ENCODE measurements at regions not wholly inside any gene's neighbourhood (a gene's known extent, or its start where the extent isn't known, plus 50 kb on each side); places are given as distances from the start of the nearest gene placed in this dataset.

GRCh38 chr11:94671553-94672366, 96.4 kb upstream of the AMOTL1 start:
- Mint-ChIP-seq H3K27ac (no peak overlapping the region), H3K36me3 (no peaks in the 10 kb centered on the region), H3K27me3 (peaks cover 0 to 7% (median 0%) of the 10 kb centered on the region in 5 donors), H3K4me3 (no peak overlapping the region), H3K9me3 (peaks cover 0 to 2% (median 0%) of the 10 kb centered on the region in 11 donors), H3K4me1 (no peaks in the 10 kb centered on the region)
- Histone ChIP-seq H3K36me3 (ENCODE audit: control insufficient read depth in 2 of 3, insufficient read depth in 3 of 3, low read length in 3 of 3) (no peaks in the 10 kb centered on the region), H3K27me3 (ENCODE audit: control insufficient read depth in 2 of 2, insufficient read depth in 2 of 2, low read length in 2 of 2) (no peaks in the 10 kb centered on the region), H3K9me3 (ENCODE audit: control insufficient read depth in 2 of 3, low read length in 3 of 3) (no peaks in the 10 kb centered on the region), H3K4me1 (ENCODE audit: control insufficient read depth in 2 of 2, insufficient read depth in 2 of 2, low read length in 2 of 2) (no peaks in the 10 kb centered on the region), H3K27ac (ENCODE audit: low read depth, low read length) (no peak overlapping the region), H3K4me3 (ENCODE audit: low read length) (no peak overlapping the region)
- POLR2A ChIA-PET, result no interaction called here
- no peak for ATAC-seq
- CTCF ChIA-PET, result no interaction called here
- no peak for DNase-seq
- intact Hi-C loops (cut with micrococcal nuclease), result no loop called here

GRCh38 chr11:94672636-94673035, 95.5 kb upstream of the AMOTL1 start:
- ChIA-PET POLR2A (no interaction called here), CTCF (no interaction called here)
- Mint-ChIP-seq H3K36me3 (no peaks in the 10 kb centered on the region), H3K4me1 (no peaks in the 10 kb centered on the region), H3K4me3 (no peak overlapping the region), H3K9me3 (peaks cover 0 to 2% (median 0%) of the 10 kb centered on the region in 11 donors), H3K27me3 (peaks cover 0 to 7% (median 0%) of the 10 kb centered on the region in 5 donors), H3K27ac (no peak overlapping the region)
- ATAC-seq (no peak), DNase-seq (no peak)
- Histone ChIP-seq H3K4me1 (ENCODE audit: control insufficient read depth in 2 of 2, insufficient read depth in 2 of 2, low read length in 2 of 2) (no peaks in the 10 kb centered on the region), H3K27me3 (ENCODE audit: control insufficient read depth in 2 of 2, insufficient read depth in 2 of 2, low read length in 2 of 2) (no peaks in the 10 kb centered on the region), H3K27ac (ENCODE audit: low read depth, low read length) (no peak overlapping the region), H3K4me3 (ENCODE audit: low read length) (no peak overlapping the region), H3K9me3 (ENCODE audit: control insufficient read depth in 2 of 3, low read length in 3 of 3) (no peaks in the 10 kb centered on the region), H3K36me3 (ENCODE audit: control insufficient read depth in 2 of 3, insufficient read depth in 3 of 3, low read length in 3 of 3) (no peaks in the 10 kb centered on the region)
- intact Hi-C loops (cut with micrococcal nuclease), result no loop called here

GRCh38 chr11:94673386-94673785, 94.8 kb upstream of the AMOTL1 start:
- Histone ChIP-seq H3K27ac (ENCODE audit: low read depth, low read length) (no peak overlapping the region), H3K9me3 (ENCODE audit: control insufficient read depth in 2 of 3, low read length in 3 of 3) (no peaks in the 10 kb centered on the region), H3K36me3 (ENCODE audit: control insufficient read depth in 2 of 3, insufficient read depth in 3 of 3, low read length in 3 of 3) (no peaks in the 10 kb centered on the region), H3K27me3 (ENCODE audit: control insufficient read depth in 2 of 2, insufficient read depth in 2 of 2, low read length in 2 of 2) (no peaks in the 10 kb centered on the region), H3K4me3 (ENCODE audit: low read length) (no peak overlapping the region), H3K4me1 (ENCODE audit: control insufficient read depth in 2 of 2, insufficient read depth in 2 of 2, low read length in 2 of 2) (no peaks in the 10 kb centered on the region)
- peaks cover 0 to 2% (median 0%) of the 10 kb centered on the region in 11 donors for H3K9me3 Mint-ChIP-seq
- H3K4me1 Mint-ChIP-seq, result no peaks in the 10 kb centered on the region
- peaks cover 0 to 3% (median 0%) of the 10 kb centered on the region in 5 donors for H3K27me3 Mint-ChIP-seq
- ATAC-seq (no peak), DNase-seq (no peak)
- ChIA-PET POLR2A (no interaction called here), CTCF (no interaction called here)
- H3K36me3 Mint-ChIP-seq, result no peaks in the 10 kb centered on the region
- no peak overlapping the region for H3K4me3 Mint-ChIP-seq
- intact Hi-C loops (cut with micrococcal nuclease), result no loop called here
- H3K27ac Mint-ChIP-seq, result no peak overlapping the region

- ATAC-seq, result no peak
- Mint-ChIP-seq H3K4me3 (no peak overlapping the region), H3K27ac (no peak overlapping the region), H3K9me3 (peaks cover 0 to 2% (median 0%) of the 10 kb centered on the region in 11 donors), H3K36me3 (no peaks in the 10 kb centered on the region), H3K27me3 (peaks cover 0 to 3% (median 0%) of the 10 kb centered on the region in 5 donors), H3K4me1 (no peaks in the 10 kb centered on the region)
- intact Hi-C loops (cut with micrococcal nuclease), result no loop called here
- ChIA-PET POLR2A (no interaction called here), CTCF (no interaction called here)
- Histone ChIP-seq H3K36me3 (ENCODE audit: control insufficient read depth in 2 of 3, insufficient read depth in 3 of 3, low read length in 3 of 3) (no peaks in the 10 kb centered on the region), H3K27me3 (ENCODE audit: control insufficient read depth in 2 of 2, insufficient read depth in 2 of 2, low read length in 2 of 2) (no peaks in the 10 kb centered on the region), H3K4me3 (ENCODE audit: low read length) (no peak overlapping the region), H3K9me3 (ENCODE audit: control insufficient read depth in 2 of 3, low read length in 3 of 3) (no peaks in the 10 kb centered on the region), H3K27ac (ENCODE audit: low read depth, low read length) (no peak overlapping the region), H3K4me1 (ENCODE audit: control insufficient read depth in 2 of 2, insufficient read depth in 2 of 2, low read length in 2 of 2) (no peaks in the 10 kb centered on the region)
- no peak for DNase-seq
Measured at GRCh38 chr11:94673951-94674491, 94.1 kb upstream of the AMOTL1 start.

- no peaks in the 10 kb centered on the region for H3K27me3 ChIP-seq (ENCODE audit: control insufficient read depth in 2 of 2, insufficient read depth in 2 of 2, low read length in 2 of 2)
- no peak for ATAC-seq
- H3K36me3 ChIP-seq (ENCODE audit: control insufficient read depth in 2 of 3, insufficient read depth in 3 of 3, low read length in 3 of 3), result no peaks in the 10 kb centered on the region
- H3K27ac ChIP-seq (ENCODE audit: low read depth, low read length), result no peak overlapping the region
- peaks cover 0 to 3% (median 0%) of the 10 kb centered on the region in 5 donors for H3K27me3 Mint-ChIP-seq
- ChIA-PET POLR2A (no interaction called here), CTCF (no interaction called here)
- no peak overlapping the region for H3K4me3 ChIP-seq (ENCODE audit: low read length)
- H3K9me3 ChIP-seq (ENCODE audit: control insufficient read depth in 2 of 3, low read length in 3 of 3), result no peaks in the 10 kb centered on the region
- H3K4me3 Mint-ChIP-seq, result no peak overlapping the region
- no peaks in the 10 kb centered on the region for H3K36me3 Mint-ChIP-seq
- H3K4me1 ChIP-seq (ENCODE audit: control insufficient read depth in 2 of 2, insufficient read depth in 2 of 2, low read length in 2 of 2), result no peaks in the 10 kb centered on the region
- no peaks in the 10 kb centered on the region for H3K4me1 Mint-ChIP-seq
- intact Hi-C loops (cut with micrococcal nuclease), result no loop called here
- DNase-seq, result no peak
- no peak overlapping the region for H3K27ac Mint-ChIP-seq
- H3K9me3 Mint-ChIP-seq, result peaks cover 0 to 2% (median 0%) of the 10 kb centered on the region in 11 donors
Measured at GRCh38 chr11:94675239-94675638, 92.9 kb upstream of the AMOTL1 start.

- DNase-seq, result no peak
- intact Hi-C loops (cut with micrococcal nuclease), result no loop called here
- no peaks in the 10 kb centered on the region for H3K9me3 ChIP-seq (ENCODE audit: control insufficient read depth in 2 of 3, low read length in 3 of 3)
- no peak for ATAC-seq
- no peak overlapping the region for H3K27ac ChIP-seq (ENCODE audit: low read depth, low read length)
- H3K4me1 ChIP-seq (ENCODE audit: control insufficient read depth in 2 of 2, insufficient read depth in 2 of 2, low read length in 2 of 2), result no peaks in the 10 kb centered on the region
- no peak overlapping the region for H3K4me3 Mint-ChIP-seq
- H3K27ac Mint-ChIP-seq, result no peak overlapping the region
- H3K27me3 Mint-ChIP-seq, result peaks cover 0 to 6% (median 3%) of the 10 kb centered on the region in 5 donors
- ChIA-PET POLR2A (no interaction called here), CTCF (no interaction called here)
- peaks cover 0 to 2% (median 0%) of the 10 kb centered on the region in 11 donors for H3K9me3 Mint-ChIP-seq
- no peaks in the 10 kb centered on the region for H3K4me1 Mint-ChIP-seq
- no peak overlapping the region for H3K4me3 ChIP-seq (ENCODE audit: low read length)
- no peaks in the 10 kb centered on the region for H3K27me3 ChIP-seq (ENCODE audit: control insufficient read depth in 2 of 2, insufficient read depth in 2 of 2, low read length in 2 of 2)
- H3K36me3 Mint-ChIP-seq, result no peaks in the 10 kb centered on the region
- H3K36me3 ChIP-seq (ENCODE audit: control insufficient read depth in 2 of 3, insufficient read depth in 3 of 3, low read length in 3 of 3), result no peaks in the 10 kb centered on the region
Measured at GRCh38 chr11:94675813-94676212, 92.3 kb upstream of the AMOTL1 start.

GRCh38 chr11:94676814-94677213, 91.3 kb upstream of the AMOTL1 start:
- no peaks in the 10 kb centered on the region for H3K4me1 Mint-ChIP-seq
- no peak for DNase-seq
- H3K9me3 ChIP-seq (ENCODE audit: control insufficient read depth in 2 of 3, low read length in 3 of 3), result no peaks in the 10 kb centered on the region
- H3K4me3 Mint-ChIP-seq, result no peak overlapping the region
- no peak overlapping the region for H3K27ac Mint-ChIP-seq
- no peak for ATAC-seq
- H3K27me3 ChIP-seq (ENCODE audit: control insufficient read depth in 2 of 2, insufficient read depth in 2 of 2, low read length in 2 of 2), result no peaks in the 10 kb centered on the region
- no peak overlapping the region for H3K27ac ChIP-seq (ENCODE audit: low read depth, low read length)
- no peaks in the 10 kb centered on the region for H3K4me1 ChIP-seq (ENCODE audit: control insufficient read depth in 2 of 2, insufficient read depth in 2 of 2, low read length in 2 of 2)
- ChIA-PET CTCF (no interaction called here), POLR2A (no interaction called here)
- no peaks in the 10 kb centered on the region for H3K36me3 ChIP-seq (ENCODE audit: control insufficient read depth in 2 of 3, insufficient read depth in 3 of 3, low read length in 3 of 3)
- intact Hi-C loops (cut with micrococcal nuclease), result no loop called here
- peaks cover 3 to 10% (median 7%) of the 10 kb centered on the region in 5 donors for H3K27me3 Mint-ChIP-seq
- H3K9me3 Mint-ChIP-seq, result peaks cover 0 to 2% (median 0%) of the 10 kb centered on the region in 11 donors
- no peaks in the 10 kb centered on the region for H3K36me3 Mint-ChIP-seq
- no peak overlapping the region for H3K4me3 ChIP-seq (ENCODE audit: low read length)

Measured in naive thymus-derived CD4-positive, alpha-beta T cell (primary cell).